DND-41 (cell line): ENCODE measurements at regions not wholly inside any gene's neighbourhood (a gene's known extent, or its start where the extent isn't known, plus 50 kb on each side); places are given as distances from the start of the nearest gene placed in this dataset.

Experiments
- ATAC-seq: fragments of 200-7000 bp; cut with Tn5 transposase; 3 replicates; pipeline ENCODE4 v1.9.1; 2021; ENCODE audit warnings: low read depth; ENCODE audit not compliant: insufficient read depth
- DNase-seq: peaks from one replicate; pipeline ENCODE4 v3.0.0-alpha.2; 2020
- H2AFZ ChIP-seq: 2 replicates; pipeline ENCODE4 v1.6.0; 2012; ENCODE audit warnings: low read depth, low read length
- H3K27ac ChIP-seq: 2 replicates; pipeline ENCODE4 v1.5.1; 2012; ENCODE audit warnings: low read length, inconsistent platforms
- H3K27me3 ChIP-seq: fragments of 200-600 bp; sonication (generic); 2 replicates; pipeline ENCODE4 v1.6.0; 2012; ENCODE audit warnings: low read length, mild to moderate bottlenecking, inconsistent platforms; ENCODE audit not compliant: insufficient read depth, poor library complexity
- H3K36me3 ChIP-seq: 2 replicates; pipeline ENCODE4 v1.5.1; 2012; ENCODE audit warnings: low read length, inconsistent platforms; ENCODE audit not compliant: insufficient read depth
- H3K4me1 ChIP-seq: 2 replicates; pipeline ENCODE4 v1.5.1; 2012; ENCODE audit warnings: mild to moderate bottlenecking, low read length; ENCODE audit not compliant: insufficient read depth
- H3K4me2 ChIP-seq: 2 replicates; pipeline ENCODE4 v1.6.0; 2012; ENCODE audit warnings: mild to moderate bottlenecking, moderate library complexity, low read length, inconsistent platforms; ENCODE audit not compliant: insufficient read depth
- H3K4me3 ChIP-seq, 2 experiments: fragments of 200-600 bp in 1 of 2; shearing (Covaris generic) in 1 of 2; 2 replicates each; pipeline ENCODE4 v1.5.1; 2012 to 2016; ENCODE audit warnings: inconsistent platforms in 2 of 2, low read length in 2 of 2, mild to moderate bottlenecking in 2 of 2, low read depth in 1 of 2, moderate library complexity in 1 of 2
- H3K79me2 ChIP-seq: 2 replicates; pipeline ENCODE4 v1.6.0; 2012; ENCODE audit warnings: low read length, inconsistent platforms; ENCODE audit not compliant: insufficient read depth
- H3K9ac ChIP-seq: 2 replicates; pipeline ENCODE4 v1.6.0; 2012; ENCODE audit warnings: low read depth, mild to moderate bottlenecking, inconsistent platforms, low read length, moderate library complexity
- H3K9me3 ChIP-seq: 2 replicates; pipeline ENCODE4 v1.5.1; 2012; ENCODE audit warnings: low read length, moderate library complexity, mild to moderate bottlenecking, inconsistent platforms; ENCODE audit not compliant: insufficient read depth, severe bottlenecking
- H4K20me1 ChIP-seq: 2 replicates; pipeline ENCODE4 v1.6.0; 2012; ENCODE audit warnings: low read length; ENCODE audit not compliant: insufficient read depth
- CTCF ChIP-seq: IDR thresholded peaks from 2 replicates; pipeline ENCODE4 v1.5.1; 2012; ENCODE audit warnings: borderline replicate concordance, low read length, moderate library complexity, mild to moderate bottlenecking; ENCODE audit not compliant: poor library complexity, severe bottlenecking; ENCODE audit errors: extremely low read depth
- EZH2 ChIP-seq: IDR thresholded peaks from 3 replicates; pipeline ENCODE4 v1.6.1; 2012; ENCODE audit warnings: borderline replicate concordance, low read depth, mild to moderate bottlenecking, moderate library complexity, low read length, inconsistent platforms; ENCODE audit not compliant: severe bottlenecking

GRCh38 chr2:57576983-57577382 is 469.6 kb upstream of the VRK2 start:
- DNase-seq (no peak), ATAC-seq (no peak)
- no peak overlapping the region for H3K4me2 ChIP-seq
- no peaks in the 10 kb centered on the region for H3K79me2 ChIP-seq
- H3K27ac ChIP-seq, result no peak overlapping the region
- no peaks in the 10 kb centered on the region for H3K27me3 ChIP-seq
- H3K9me3 ChIP-seq, result no peaks in the 10 kb centered on the region
- TF ChIP-seq EZH2 (no peak), CTCF (no peak)
- no peaks in the 10 kb centered on the region for H4K20me1 ChIP-seq
- no peak overlapping the region for H2AFZ ChIP-seq
- H3K9ac ChIP-seq, result no peak overlapping the region
- no peaks in the 10 kb centered on the region for H3K36me3 ChIP-seq
- H3K4me3 ChIP-seq, result no peak overlapping the region
- H3K4me1 ChIP-seq, result no peaks in the 10 kb centered on the region

GRCh38 chr2:57597940-57598339 is 448.7 kb upstream of the VRK2 start:
- no peaks in the 10 kb centered on the region for H3K4me1 ChIP-seq
- H3K4me2 ChIP-seq, result no peak overlapping the region
- no peak overlapping the region for H3K4me3 ChIP-seq
- no peak overlapping the region for H2AFZ ChIP-seq
- no peak for ATAC-seq
- H3K79me2 ChIP-seq, result no peaks in the 10 kb centered on the region
- no peaks in the 10 kb centered on the region for H3K36me3 ChIP-seq
- H3K27me3 ChIP-seq, result no peaks in the 10 kb centered on the region
- no peak overlapping the region for H3K9ac ChIP-seq
- H4K20me1 ChIP-seq, result no peaks in the 10 kb centered on the region
- no peaks in the 10 kb centered on the region for H3K9me3 ChIP-seq
- H3K27ac ChIP-seq, result no peak overlapping the region
- DNase-seq, result no peak
- TF ChIP-seq EZH2 (no peak), CTCF (no peak)

GRCh38 chr2:57598551-57598950 is 448.1 kb upstream of the VRK2 start:
- no peaks in the 10 kb centered on the region for H3K27me3 ChIP-seq
- no peaks in the 10 kb centered on the region for H3K36me3 ChIP-seq
- no peaks in the 10 kb centered on the region for H3K9me3 ChIP-seq
- H3K4me1 ChIP-seq, result no peaks in the 10 kb centered on the region
- H3K4me2 ChIP-seq, result no peak overlapping the region
- no peak overlapping the region for H3K4me3 ChIP-seq
- DNase-seq (no peak), ATAC-seq (no peak)
- H2AFZ ChIP-seq, result no peak overlapping the region
- H3K79me2 ChIP-seq, result no peaks in the 10 kb centered on the region
- no peaks in the 10 kb centered on the region for H4K20me1 ChIP-seq
- H3K27ac ChIP-seq, result no peak overlapping the region
- no peak overlapping the region for H3K9ac ChIP-seq
- TF ChIP-seq CTCF, result no peak
- TF ChIP-seq EZH2, result no peak

- H3K27me3 ChIP-seq, result no peaks in the 10 kb centered on the region
- no peak overlapping the region for H3K9ac ChIP-seq
- H3K9me3 ChIP-seq, result no peaks in the 10 kb centered on the region
- H3K27ac ChIP-seq, result no peak overlapping the region
- no peak for ATAC-seq
- no peaks in the 10 kb centered on the region for H3K36me3 ChIP-seq
- no peaks in the 10 kb centered on the region for H3K4me1 ChIP-seq
- DNase-seq, result no peak
- TF ChIP-seq CTCF (no peak), EZH2 (no peak)
- no peaks in the 10 kb centered on the region for H3K79me2 ChIP-seq
- H2AFZ ChIP-seq, result no peak overlapping the region
- no peak overlapping the region for H3K4me2 ChIP-seq
- no peak overlapping the region for H3K4me3 ChIP-seq
- H4K20me1 ChIP-seq, result no peaks in the 10 kb centered on the region
Observed at GRCh38 chr2:57602733-57603132, 443.9 kb upstream of the VRK2 start.
